ENCODE measurements at regions not wholly inside any gene's neighbourhood (a gene's known extent, or its start where the extent isn't known, plus 50 kb on each side); places are given as distances from the start of the nearest gene placed in this dataset.

DNA sequence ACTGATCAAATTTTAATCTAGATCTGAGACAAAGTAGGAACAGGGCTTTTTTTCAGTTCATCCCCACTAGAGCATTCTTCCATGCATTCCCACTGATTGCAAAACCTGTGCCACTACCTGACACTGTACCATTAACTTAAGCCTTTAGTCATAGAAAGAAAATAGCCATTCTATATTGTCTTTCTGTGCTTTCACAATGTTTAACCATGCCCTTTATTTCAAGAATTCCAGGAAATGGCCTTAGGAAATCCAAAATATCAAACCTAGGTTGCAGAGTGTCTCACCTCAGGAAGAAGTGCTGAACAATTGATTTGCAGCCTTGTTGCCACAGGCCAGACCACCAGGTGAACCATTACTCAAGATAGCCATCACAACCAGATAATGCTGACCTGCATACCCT, 56.2 kb upstream of the TGFBR2 start:
- TF ChIP-seq, protein P1, sequence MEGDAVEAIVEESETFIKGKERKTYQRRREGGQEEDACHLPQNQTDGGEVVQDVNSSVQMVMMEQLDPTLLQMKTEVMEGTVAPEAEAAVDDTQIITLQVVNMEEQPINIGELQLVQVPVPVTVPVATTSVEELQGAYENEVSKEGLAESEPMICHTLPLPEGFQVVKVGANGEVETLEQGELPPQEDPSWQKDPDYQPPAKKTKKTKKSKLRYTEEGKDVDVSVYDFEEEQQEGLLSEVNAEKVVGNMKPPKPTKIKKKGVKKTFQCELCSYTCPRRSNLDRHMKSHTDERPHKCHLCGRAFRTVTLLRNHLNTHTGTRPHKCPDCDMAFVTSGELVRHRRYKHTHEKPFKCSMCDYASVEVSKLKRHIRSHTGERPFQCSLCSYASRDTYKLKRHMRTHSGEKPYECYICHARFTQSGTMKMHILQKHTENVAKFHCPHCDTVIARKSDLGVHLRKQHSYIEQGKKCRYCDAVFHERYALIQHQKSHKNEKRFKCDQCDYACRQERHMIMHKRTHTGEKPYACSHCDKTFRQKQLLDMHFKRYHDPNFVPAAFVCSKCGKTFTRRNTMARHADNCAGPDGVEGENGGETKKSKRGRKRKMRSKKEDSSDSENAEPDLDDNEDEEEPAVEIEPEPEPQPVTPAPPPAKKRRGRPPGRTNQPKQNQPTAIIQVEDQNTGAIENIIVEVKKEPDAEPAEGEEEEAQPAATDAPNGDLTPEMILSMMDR (IDR thresholded peaks at IDR 0.05) = no peak
- no peak for TF ChIP-seq POLR2A (IDR thresholded peaks at IDR 0.05)
